ENCODE measurements at regions not wholly inside any gene's neighbourhood (a gene's known extent, or its start where the extent isn't known, plus 50 kb on each side); places are given as distances from the start of the nearest gene placed in this dataset.

GRCh38 chr9:106414042-106414441 is 448.9 kb upstream of the ZNF462 start:
- TF ChIP-seq SUZ12 (IDR thresholded peaks at IDR 0.05; ENCODE audit: extremely low read depth, insufficient read depth, insufficient read length) (no peak), ZNF274 (IDR thresholded peaks at IDR 0.05; ENCODE audit: low read depth, low read length) (no peak)
